ENCODE measurements at regions not wholly inside any gene's neighbourhood (a gene's known extent, or its start where the extent isn't known, plus 50 kb on each side); places are given as distances from the start of the nearest gene placed in this dataset.

GRCh38 chr13:74217811-74218210 is 83.6 kb upstream of the KLF12 start:
- H3K9me3 Mint-ChIP-seq, result no peaks in the 10 kb centered on the region
- peaks cover 37% of the 10 kb centered on the region for H3K27me3 Mint-ChIP-seq (ENCODE audit: low read depth)
- no peak overlapping the region for H3K4me3 Mint-ChIP-seq

GRCh38 chr13:74215420-74215819 is 81.2 kb upstream of the KLF12 start:
- no peak overlapping the region for H3K27ac Mint-ChIP-seq
- no peaks in the 10 kb centered on the region for H3K4me1 Mint-ChIP-seq (ENCODE audit: low read depth)
- DNase-seq (ENCODE audit: low spot score), result no peak
- peaks cover 45% of the 10 kb centered on the region for H3K27me3 Mint-ChIP-seq (ENCODE audit: low read depth)
- no peaks in the 10 kb centered on the region for H3K9me3 Mint-ChIP-seq
- H3K36me3 Mint-ChIP-seq (ENCODE audit: low read depth), result no peaks in the 10 kb centered on the region
- no peak overlapping the region for H3K4me3 Mint-ChIP-seq

More at GRCh38 chr13:74217811-74218210, 83.6 kb upstream of the KLF12 start:
- Mint-ChIP-seq H3K36me3 (ENCODE audit: low read depth) (no peaks in the 10 kb centered on the region), H3K4me1 (ENCODE audit: low read depth) (no peaks in the 10 kb centered on the region), H3K27ac (no peak overlapping the region)
- DNase-seq (ENCODE audit: low spot score), result no peak

GRCh38 chr13:74214321-74214720 is 80.1 kb upstream of the KLF12 start:
- Mint-ChIP-seq H3K4me1 (ENCODE audit: low read depth) (no peaks in the 10 kb centered on the region), H3K4me3 (no peak overlapping the region), H3K9me3 (no peaks in the 10 kb centered on the region), H3K27me3 (ENCODE audit: low read depth) (peaks cover 40% of the 10 kb centered on the region), H3K27ac (no peak overlapping the region), H3K36me3 (ENCODE audit: low read depth) (no peaks in the 10 kb centered on the region)
- DNase-seq (ENCODE audit: low spot score), result no peak

- peaks cover 7% of the 10 kb centered on the region for H3K9me3 Mint-ChIP-seq
- H3K4me3 Mint-ChIP-seq, result no peak overlapping the region
- no peaks in the 10 kb centered on the region for H3K4me1 Mint-ChIP-seq (ENCODE audit: low read depth)
- DNase-seq (ENCODE audit: low spot score), result no peak
- no peaks in the 10 kb centered on the region for H3K36me3 Mint-ChIP-seq (ENCODE audit: low read depth)
- H3K27me3 Mint-ChIP-seq (ENCODE audit: low read depth), result peaks cover 46% of the 10 kb centered on the region
- H3K27ac Mint-ChIP-seq, result no peak overlapping the region
Measured at GRCh38 chr13:74210693-74211393, 76.6 kb upstream of the KLF12 start.

GRCh38 chr13:74206855-74207254 is 72.7 kb upstream of the KLF12 start:
- peaks cover 51% of the 10 kb centered on the region for H3K27me3 Mint-ChIP-seq (ENCODE audit: low read depth)
- no peaks in the 10 kb centered on the region for H3K36me3 Mint-ChIP-seq (ENCODE audit: low read depth)
- peaks cover 7% of the 10 kb centered on the region for H3K9me3 Mint-ChIP-seq
- no peak for DNase-seq (ENCODE audit: low spot score)
- peaks cover 3% of the 10 kb centered on the region for H3K4me1 Mint-ChIP-seq (ENCODE audit: low read depth)
- H3K27ac Mint-ChIP-seq, result no peak overlapping the region
- no peak overlapping the region for H3K4me3 Mint-ChIP-seq

- no peak for DNase-seq (ENCODE audit: low spot score)
- Mint-ChIP-seq H3K4me1 (ENCODE audit: low read depth) (peaks cover 3% of the 10 kb centered on the region), H3K4me3 (no peak overlapping the region), H3K36me3 (ENCODE audit: low read depth) (no peaks in the 10 kb centered on the region), H3K27me3 (ENCODE audit: low read depth) (peaks cover 49% of the 10 kb centered on the region), H3K27ac (no peak overlapping the region), H3K9me3 (peaks cover 7% of the 10 kb centered on the region)
Measured at GRCh38 chr13:74206061-74206561, 71.9 kb upstream of the KLF12 start.

- H3K27ac Mint-ChIP-seq, result no peak overlapping the region
- peaks cover 3% of the 10 kb centered on the region for H3K4me1 Mint-ChIP-seq (ENCODE audit: low read depth)
Measured at GRCh38 chr13:74205313-74205690, 71.1 kb upstream of the KLF12 start.

GRCh38 chr13:74204602-74205312 is 70.6 kb upstream of the KLF12 start:
- Mint-ChIP-seq H3K27ac (no peak overlapping the region), H3K4me1 (ENCODE audit: low read depth) (peaks cover 3% of the 10 kb centered on the region), H3K4me3 (no peak overlapping the region)

More at GRCh38 chr13:74205313-74205690, 71.1 kb upstream of the KLF12 start:
- Mint-ChIP-seq H3K27me3 (ENCODE audit: low read depth) (peaks cover 46% of the 10 kb centered on the region), H3K4me3 (no peak overlapping the region), H3K36me3 (ENCODE audit: low read depth) (no peaks in the 10 kb centered on the region), H3K9me3 (peaks cover 7% of the 10 kb centered on the region)
- no peak for DNase-seq (ENCODE audit: low spot score)

GRCh38 chr13:74203576-74203975 is 69.4 kb upstream of the KLF12 start:
- H3K27ac Mint-ChIP-seq, result no peak overlapping the region
- peaks cover 3% of the 10 kb centered on the region for H3K4me1 Mint-ChIP-seq (ENCODE audit: low read depth)
- H3K9me3 Mint-ChIP-seq, result peaks cover 7% of the 10 kb centered on the region
- DNase-seq (ENCODE audit: low spot score), result no peak
- no peak overlapping the region for H3K4me3 Mint-ChIP-seq
- peaks cover 48% of the 10 kb centered on the region for H3K27me3 Mint-ChIP-seq (ENCODE audit: low read depth)
- H3K36me3 Mint-ChIP-seq (ENCODE audit: low read depth), result no peaks in the 10 kb centered on the region

More at GRCh38 chr13:74204602-74205312, 70.6 kb upstream of the KLF12 start:
- no peak for DNase-seq (ENCODE audit: low spot score)
- Mint-ChIP-seq H3K9me3 (peaks cover 7% of the 10 kb centered on the region), H3K36me3 (ENCODE audit: low read depth) (no peaks in the 10 kb centered on the region), H3K27me3 (ENCODE audit: low read depth) (peaks cover 50% of the 10 kb centered on the region)

GRCh38 chr13:74202129-74202813 is 68.1 kb upstream of the KLF12 start:
- H3K4me1 Mint-ChIP-seq (ENCODE audit: low read depth), result peaks cover 3% of the 10 kb centered on the region
- no peak overlapping the region for H3K27ac Mint-ChIP-seq
- no peaks in the 10 kb centered on the region for H3K36me3 Mint-ChIP-seq (ENCODE audit: low read depth)
- H3K27me3 Mint-ChIP-seq (ENCODE audit: low read depth), result peaks cover 47% of the 10 kb centered on the region
- H3K4me3 Mint-ChIP-seq, result no peak overlapping the region
- peaks cover 7% of the 10 kb centered on the region for H3K9me3 Mint-ChIP-seq
- DNase-seq (ENCODE audit: low spot score), result no peak

GRCh38 chr13:74201530-74201929 is 67.3 kb upstream of the KLF12 start:
- Mint-ChIP-seq H3K27me3 (ENCODE audit: low read depth) (peaks cover 40% of the 10 kb centered on the region), H3K4me1 (ENCODE audit: low read depth) (peaks cover 3% of the 10 kb centered on the region), H3K4me3 (no peak overlapping the region)

GRCh38 chr13:74200081-74200480 is 65.9 kb upstream of the KLF12 start:
- H3K4me3 Mint-ChIP-seq, result no peak overlapping the region
- peaks cover 3% of the 10 kb centered on the region for H3K4me1 Mint-ChIP-seq (ENCODE audit: low read depth)
- H3K36me3 Mint-ChIP-seq (ENCODE audit: low read depth), result no peaks in the 10 kb centered on the region
- DNase-seq (ENCODE audit: low spot score), result no peak
- peaks cover 43% of the 10 kb centered on the region for H3K27me3 Mint-ChIP-seq (ENCODE audit: low read depth)
- no peak overlapping the region for H3K27ac Mint-ChIP-seq
- no peaks in the 10 kb centered on the region for H3K9me3 Mint-ChIP-seq

More at GRCh38 chr13:74201530-74201929, 67.3 kb upstream of the KLF12 start:
- DNase-seq (ENCODE audit: low spot score), result no peak
- no peak overlapping the region for H3K27ac Mint-ChIP-seq
- H3K9me3 Mint-ChIP-seq, result peaks cover 2% of the 10 kb centered on the region
- H3K36me3 Mint-ChIP-seq (ENCODE audit: low read depth), result no peaks in the 10 kb centered on the region

- Mint-ChIP-seq H3K27me3 (ENCODE audit: low read depth) (peaks cover 30% of the 10 kb centered on the region), H3K27ac (no peak overlapping the region), H3K9me3 (no peaks in the 10 kb centered on the region), H3K36me3 (ENCODE audit: low read depth) (no peaks in the 10 kb centered on the region), H3K4me1 (ENCODE audit: low read depth) (no peaks in the 10 kb centered on the region), H3K4me3 (no peak overlapping the region)
- DNase-seq (ENCODE audit: low spot score), result no peak
Measured at GRCh38 chr13:74197677-74198429, 63.6 kb upstream of the KLF12 start.

Data from T-helper 2 cell treated with Interferon-gamma antibody and Interleukin-4, amounts not matched to agents 5 μg/mL and 100 μg/mL, for 36 hours (primary cell).